ENCODE measurements at regions not wholly inside any gene's neighbourhood (a gene's known extent, or its start where the extent isn't known, plus 50 kb on each side); places are given as distances from the start of the nearest gene placed in this dataset.
"Not testable (repeated sequence)": the region's sequence is repeated elsewhere in the genome, so short reads cannot be mapped to it uniquely, and the experiment has no call there.

DNA sequence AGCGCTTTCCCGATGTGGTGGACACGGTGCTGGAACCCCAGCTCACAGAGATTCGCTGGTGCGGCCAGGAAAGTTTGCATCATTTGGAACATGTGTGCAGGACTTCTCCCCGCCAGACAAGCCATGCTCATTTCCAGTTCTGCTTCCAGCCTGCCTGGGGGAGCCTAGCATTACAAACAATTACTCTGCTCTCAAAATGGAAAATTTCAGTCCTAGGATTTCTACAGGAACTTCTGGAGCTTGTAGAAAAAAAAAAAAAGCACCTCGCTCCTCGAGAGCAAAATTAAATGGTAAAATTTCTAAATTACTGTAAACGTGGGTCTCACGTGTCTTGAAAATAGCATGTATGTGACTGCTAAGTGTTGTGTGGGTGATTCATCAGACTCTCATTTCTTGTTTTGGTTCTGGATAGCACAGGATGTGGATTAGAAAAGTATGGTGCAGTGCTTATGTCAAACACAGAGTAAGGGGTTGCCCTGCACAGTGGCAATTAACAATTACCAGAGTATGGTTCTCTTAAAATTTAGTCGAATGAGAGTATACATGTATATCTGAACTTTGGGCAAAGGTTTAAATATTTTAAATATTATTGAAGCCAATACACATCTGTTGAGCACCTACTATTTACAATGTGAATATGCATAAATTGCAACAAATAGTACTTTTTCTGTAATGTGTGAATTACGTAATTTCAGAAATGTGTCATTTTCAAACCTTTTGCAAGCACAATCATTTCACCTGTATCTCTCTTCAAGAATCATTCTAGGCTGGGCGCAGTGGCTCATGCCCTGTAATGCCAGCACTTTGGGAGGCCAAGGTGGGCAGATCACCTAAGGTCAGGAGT, 61.8 kb upstream of the PTGFRN start:
- Histone ChIP-seq H3K27ac (no peak overlapping the region), H3K4me3 (no peak overlapping the region), H3K9me3 (0 out of 3 replicates have a peak, but pooled peaks cover 3% of the 10 kb centered on the region), H3K4me2 (no peak overlapping the region), H3K4me1 (peaks cover 5% of the 10 kb centered on the region)
- 81% methylated on average over 13 of the region's 13 CpGs for WGBS (ENCODE audit: missing lambda C conversion rate)
- ChIA-PET POLR2A (no interaction called here), CTCF (no interaction called here)
- TF ChIP-seq EHF (CRISPR knock-in tag; IDR thresholded peaks at IDR 0.05) (no peak), FOXS1 (CRISPR knock-in tag; IDR thresholded peaks at IDR 0.05) (no peak)
- TF ChIP-seq, protein P1, sequence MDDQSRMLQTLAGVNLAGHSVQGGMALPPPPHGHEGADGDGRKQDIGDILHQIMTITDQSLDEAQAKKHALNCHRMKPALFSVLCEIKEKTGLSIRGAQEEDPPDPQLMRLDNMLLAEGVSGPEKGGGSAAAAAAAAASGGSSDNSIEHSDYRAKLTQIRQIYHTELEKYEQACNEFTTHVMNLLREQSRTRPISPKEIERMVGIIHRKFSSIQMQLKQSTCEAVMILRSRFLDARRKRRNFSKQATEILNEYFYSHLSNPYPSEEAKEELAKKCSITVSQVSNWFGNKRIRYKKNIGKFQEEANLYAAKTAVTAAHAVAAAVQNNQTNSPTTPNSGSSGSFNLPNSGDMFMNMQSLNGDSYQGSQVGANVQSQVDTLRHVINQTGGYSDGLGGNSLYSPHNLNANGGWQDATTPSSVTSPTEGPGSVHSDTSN (IDR thresholded peaks at IDR 0.05), result no peak
- TF ChIP-seq, protein P2, sequence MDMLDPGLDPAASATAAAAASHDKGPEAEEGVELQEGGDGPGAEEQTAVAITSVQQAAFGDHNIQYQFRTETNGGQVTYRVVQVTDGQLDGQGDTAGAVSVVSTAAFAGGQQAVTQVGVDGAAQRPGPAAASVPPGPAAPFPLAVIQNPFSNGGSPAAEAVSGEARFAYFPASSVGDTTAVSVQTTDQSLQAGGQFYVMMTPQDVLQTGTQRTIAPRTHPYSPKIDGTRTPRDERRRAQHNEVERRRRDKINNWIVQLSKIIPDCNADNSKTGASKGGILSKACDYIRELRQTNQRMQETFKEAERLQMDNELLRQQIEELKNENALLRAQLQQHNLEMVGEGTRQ (IDR thresholded peaks at IDR 0.05), result no peak
- ATAC-seq (no peak), DNase-seq (ENCODE audit: low read depth in 1 of 2, low spot score in 1 of 2) (no peak), FAIRE-seq (no peak)

DNA sequence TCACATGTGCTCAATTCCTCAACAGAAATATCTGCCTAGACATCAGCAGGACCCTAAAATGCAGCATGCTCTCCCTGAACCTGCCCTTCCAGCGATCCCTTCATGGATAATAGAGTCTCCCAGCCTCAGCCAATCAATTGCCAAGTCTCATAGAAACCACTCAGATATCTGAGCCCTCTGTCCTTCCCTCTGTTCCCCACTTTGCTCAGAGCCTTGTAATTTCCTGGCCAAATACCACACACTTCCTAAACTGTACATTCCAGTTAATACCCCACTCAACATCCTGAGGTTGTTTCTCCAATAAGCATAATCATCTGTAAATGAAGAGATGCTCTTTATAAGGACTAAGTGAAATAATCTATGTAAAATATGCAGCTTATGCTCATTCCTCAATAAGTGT, 59.3 kb upstream of the PTGFRN start:
- TF ChIP-seq, protein P1 (IDR thresholded peaks at IDR 0.05), result no peak
- TF ChIP-seq, protein P3, sequence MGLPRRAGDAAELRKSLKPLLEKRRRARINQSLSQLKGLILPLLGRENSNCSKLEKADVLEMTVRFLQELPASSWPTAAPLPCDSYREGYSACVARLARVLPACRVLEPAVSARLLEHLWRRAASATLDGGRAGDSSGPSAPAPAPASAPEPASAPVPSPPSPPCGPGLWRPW (IDR thresholded peaks at IDR 0.05), result no peak
- TF ChIP-seq KDM5A (IDR thresholded peaks at IDR 0.05), result no peak
- no peak for TF ChIP-seq NPAS2 (CRISPR knock-in tag; IDR thresholded peaks at IDR 0.05; ENCODE audit: borderline replicate concordance)
- TF ChIP-seq EP300 (IDR thresholded peaks at IDR 0.05), result no peak
- Histone ChIP-seq H3K4me3 (no peak overlapping the region), H3K9me3 (no peaks in the 10 kb centered on the region), H3K4me2 (no peak overlapping the region), H3K27ac (no peak overlapping the region), H3K4me1 (peaks cover 27% of the 10 kb centered on the region)
- DNase-seq (ENCODE audit: low read depth in 1 of 2, low spot score in 1 of 2) (no peak), FAIRE-seq (no peak), ATAC-seq (no peak)
- ChIA-PET CTCF (no interaction called here), POLR2A (no interaction called here)
- 73% methylated on average over 1 of the region's 1 CpG for WGBS (ENCODE audit: missing lambda C conversion rate)

DNA sequence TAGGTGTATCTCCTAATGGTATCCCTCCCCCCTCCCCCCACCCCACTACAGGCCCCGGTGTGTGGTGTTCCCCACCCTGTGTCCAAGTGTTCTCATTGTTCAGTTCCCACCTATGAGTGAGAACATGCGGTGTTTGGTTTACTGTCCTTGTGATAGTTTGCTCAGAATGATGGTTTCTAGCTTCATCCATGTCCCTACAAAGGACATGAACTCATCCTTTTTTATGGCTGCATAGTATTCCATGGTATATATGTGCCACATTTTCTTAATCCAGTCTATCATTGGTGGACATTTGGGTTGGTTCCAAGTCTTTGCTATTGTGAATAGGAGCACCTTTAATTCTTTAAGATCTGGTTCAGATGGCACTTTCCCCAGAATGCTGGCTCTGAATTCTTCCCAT, 58.5 kb upstream of the PTGFRN start:
- WGBS (ENCODE audit: missing lambda C conversion rate), result 100% methylated on average over 1 of the region's 2 CpGs

DNA sequence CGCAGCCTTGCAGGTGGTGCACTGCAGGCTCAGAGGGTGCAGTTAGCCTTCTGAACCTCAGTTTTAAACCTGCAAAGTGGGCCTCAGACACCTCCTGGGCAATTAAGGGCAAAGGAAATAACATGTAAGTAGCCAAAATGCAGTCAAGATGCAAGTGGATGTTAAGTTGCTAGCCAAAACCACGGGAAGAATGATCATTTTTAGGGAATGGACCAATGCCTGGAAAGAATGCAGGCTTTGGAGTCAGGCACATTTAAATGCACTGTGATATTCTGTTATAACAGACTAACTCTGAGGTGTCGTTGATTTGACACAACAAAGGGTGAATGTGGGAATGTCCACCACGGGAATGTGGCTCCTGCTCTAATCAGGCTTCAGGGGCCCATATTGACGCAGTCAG, 57.9 kb upstream of the PTGFRN start:
- CTCF ChIA-PET, result no interaction called here
- FAIRE-seq (no peak), DNase-seq (ENCODE audit: low read depth in 1 of 2, low spot score in 1 of 2) (no peak), ATAC-seq (no peak)
- peaks cover 35% of the 10 kb centered on the region for H3K4me1 ChIP-seq
- POLR2A ChIA-PET, result no interaction called here
- 92% methylated on average over 5 of the region's 5 CpGs for WGBS (ENCODE audit: missing lambda C conversion rate)
- H3K4me3 ChIP-seq, result no peak overlapping the region
- no peak for TF ChIP-seq NR3C1 (IDR thresholded peaks at IDR 0.05)
- TF ChIP-seq, protein P1 (IDR thresholded peaks at IDR 0.05), result no peak
- TF ChIP-seq RFX5 (IDR thresholded peaks at IDR 0.05), result no peak
- TF ChIP-seq ZFP36 (IDR thresholded peaks at IDR 0.05; ENCODE audit: borderline replicate concordance, partially characterized antibody), result no peak
- no peak for TF ChIP-seq JUN (IDR thresholded peaks at IDR 0.05)
- H3K27ac ChIP-seq, result peak overlapping the region in 1 of 2 experiments; percentile 82; a peak in 2 of 6 replicates
- H3K4me2 ChIP-seq, result no peak overlapping the region
- H3K9me3 ChIP-seq, result no peaks in the 10 kb centered on the region

More for the DNA sequence above, 58.5 kb upstream of the PTGFRN start:
- H3K27ac ChIP-seq; FAIRE-seq; CTCF ChIA-PET; H3K4me2 ChIP-seq; ATAC-seq; DNase-seq (ENCODE audit: low read depth in 1 of 2, low spot score in 1 of 2); H3K4me3 ChIP-seq; POLR2A ChIA-PET; H3K9me3 ChIP-seq: not testable (repeated sequence)
- H3K4me1 ChIP-seq, result peaks cover 35% of the 10 kb centered on the region

Measured in A549 (cell line).